Amygdala (tissue), 56 donors: ENCODE measurements at regions not wholly inside any gene's neighbourhood (a gene's known extent, or its start where the extent isn't known, plus 50 kb on each side); places are given as distances from the start of the nearest gene placed in this dataset.
"Not testable (repeated sequence)": the region's sequence is repeated elsewhere in the genome, so short reads cannot be mapped to it uniquely, and the experiment has no call there.

Experiments
- DNase-seq, 56 donors: peaks; one replicate each; lab custom pipeline; 2025; lab: John Stamatoyannopoulos, UW

DNA sequence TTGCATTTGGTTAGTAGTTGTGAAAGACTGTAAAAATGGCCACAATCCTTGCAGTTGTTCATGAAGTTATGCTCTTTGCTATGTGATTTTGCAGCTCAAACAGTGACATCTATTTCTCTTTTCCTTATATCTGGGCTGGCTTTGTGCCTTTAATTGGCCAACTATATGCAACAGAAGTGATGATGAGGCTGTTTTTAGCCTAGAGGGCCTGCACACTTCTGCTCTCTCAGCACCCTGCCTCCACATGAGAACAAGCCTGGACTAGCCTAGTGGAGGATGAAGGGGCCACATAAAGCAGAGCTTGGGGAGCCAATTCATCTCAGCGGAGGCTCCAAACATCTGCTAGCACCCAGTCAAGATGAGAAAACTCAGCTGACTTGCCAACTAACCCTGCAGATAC is 339.8 kb downstream of the OMA1 start:
- no peak for DNase-seq

- no peak for DNase-seq
Observed at GRCh38 chr1:58204284-58204683, 342.2 kb downstream of the OMA1 start.

DNA sequence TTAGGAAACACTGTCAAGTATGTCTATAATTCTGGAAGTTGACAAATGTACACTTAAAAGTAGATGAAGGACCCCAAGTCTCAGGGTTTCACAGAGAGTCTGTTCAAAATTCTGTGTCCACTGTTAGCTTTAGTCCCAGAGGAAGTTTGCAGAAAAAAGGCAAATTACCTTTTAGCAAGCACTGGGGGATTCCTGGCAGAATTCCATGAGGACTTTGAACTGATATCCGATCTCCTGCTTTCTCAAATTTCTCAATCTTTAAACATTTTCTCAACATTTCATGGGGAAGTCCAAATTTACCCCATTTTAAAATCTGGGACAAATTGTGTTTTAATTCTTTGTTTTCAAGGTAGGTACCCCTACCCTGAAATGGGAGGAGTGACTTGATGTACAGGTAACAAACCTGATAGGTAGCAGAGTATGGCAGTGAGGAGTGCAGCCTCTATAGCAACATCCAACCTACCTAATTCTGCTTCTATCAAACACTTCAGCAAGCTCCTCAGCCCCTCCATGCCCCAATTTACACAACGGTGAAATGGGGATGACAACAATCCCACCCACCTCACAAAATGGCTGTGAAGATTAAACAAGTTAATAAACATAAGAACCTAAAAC is 344.9 kb downstream of the OMA1 start:
- no peak for DNase-seq

GRCh38 chr1:58200437-58200836 is 346.1 kb downstream of the OMA1 start:
- no peak for DNase-seq

GRCh38 chr1:58197811-58198210 is 348.7 kb downstream of the OMA1 start:
- no peak for DNase-seq

DNA sequence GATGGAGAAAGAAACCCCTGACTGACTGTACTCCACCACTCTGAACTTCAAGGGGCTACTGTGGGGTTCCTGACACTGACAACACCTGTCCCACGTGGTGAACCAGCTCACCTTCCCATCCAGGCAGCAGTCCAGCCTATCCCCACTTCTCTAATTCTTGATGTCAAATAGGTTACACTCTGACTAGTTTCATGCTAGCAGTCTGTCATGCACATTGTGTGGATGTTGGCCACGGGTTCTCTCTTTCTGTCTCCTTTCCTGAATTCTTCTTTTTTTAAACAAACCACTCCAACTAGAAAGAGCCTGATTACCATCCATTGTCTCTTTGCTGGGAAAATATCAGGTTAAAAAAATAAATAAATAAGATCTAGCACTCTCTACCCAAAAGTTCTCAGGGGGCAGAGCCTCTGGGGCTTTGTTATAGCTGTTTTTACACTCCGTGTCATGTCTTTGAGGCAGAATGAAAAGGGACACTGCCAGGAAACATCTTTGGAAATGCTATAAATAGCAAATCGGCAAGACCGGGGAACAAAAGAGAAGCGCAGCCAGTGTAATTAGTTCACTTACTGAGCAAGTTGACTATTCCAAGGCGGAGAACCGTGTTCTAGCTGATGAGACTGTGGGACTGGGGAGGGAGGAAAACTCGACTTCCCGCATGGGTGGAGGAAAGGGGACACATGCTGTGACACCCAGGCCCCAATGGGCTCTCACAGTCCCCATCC is 356.1 kb downstream of the OMA1 start:
- peak in 5 of 56 donors; percentile 1 to 14 (median 2) for DNase-seq

DNA sequence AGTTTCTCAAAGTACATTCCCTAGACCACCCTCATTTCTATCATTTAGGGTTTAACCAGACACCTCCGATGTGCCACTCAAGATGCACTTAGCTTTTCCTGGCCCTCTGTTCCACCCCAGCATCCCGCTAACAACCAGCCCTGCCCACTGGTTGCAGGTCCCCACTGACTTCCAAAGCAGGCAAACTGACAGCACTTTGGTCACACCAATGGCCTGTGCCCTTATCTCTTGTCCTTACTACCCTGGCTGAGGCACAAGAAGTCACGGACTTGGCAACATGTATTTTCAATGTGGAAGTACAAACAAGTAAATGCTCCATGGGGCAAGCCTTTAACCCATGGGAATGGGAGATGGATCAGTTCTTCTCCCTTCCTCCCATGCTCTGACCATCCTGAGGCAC is 357.1 kb downstream of the OMA1 start:
- no peak for DNase-seq

DNA sequence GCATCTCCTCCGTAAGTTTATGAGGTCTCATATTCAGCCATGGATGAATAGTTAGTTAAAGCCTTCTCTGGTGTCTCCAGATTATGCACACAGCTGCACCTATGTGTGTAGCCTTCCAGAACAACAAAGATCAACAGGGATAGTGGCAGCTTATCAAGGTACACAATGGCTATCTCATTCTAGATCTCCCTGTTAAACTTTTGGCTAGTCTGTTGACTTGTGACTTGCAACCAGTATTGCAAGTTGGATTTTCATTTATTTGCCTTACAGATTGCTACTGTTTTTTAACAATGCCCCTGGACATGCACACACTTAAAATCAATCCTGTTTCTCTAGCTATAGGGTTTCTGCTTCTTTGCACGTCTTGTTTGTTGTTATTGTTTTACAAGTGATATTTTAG is 363.2 kb downstream of the OMA1 start:
- no peak for DNase-seq

- no peak for DNase-seq
Observed at GRCh38 chr1:58180537-58180936, 366.0 kb downstream of the OMA1 start.

DNA sequence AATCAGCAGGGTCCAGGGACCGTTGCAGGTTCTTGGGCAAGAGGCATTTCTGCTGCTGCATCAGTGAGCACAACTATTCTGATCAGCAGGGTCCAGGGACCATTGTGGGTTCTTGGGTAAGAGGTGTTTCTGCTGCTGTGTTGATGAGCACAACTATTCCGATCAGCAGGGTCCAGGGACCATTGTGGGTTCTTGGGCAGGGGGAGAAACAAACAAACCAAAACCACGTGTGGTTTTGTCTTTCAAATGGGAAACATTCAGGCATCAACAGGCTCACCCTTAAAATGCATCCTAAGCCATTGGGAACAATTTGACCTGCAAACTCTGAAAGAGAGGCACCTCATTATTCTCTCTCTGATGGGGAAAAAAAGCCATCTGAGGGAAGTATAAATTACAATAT is 377.4 kb downstream of the OMA1 start:
- DNase-seq = not testable (repeated sequence)

- not testable (repeated sequence) for DNase-seq
Observed at GRCh38 chr1:58167131-58167530, 379.4 kb downstream of the OMA1 start.

GRCh38 chr1:58166417-58166816 is 380.1 kb downstream of the OMA1 start:
- DNase-seq = no peak

- no peak for DNase-seq
Observed at GRCh38 chr1:58165073-58165472, 381.5 kb downstream of the OMA1 start.

DNA sequence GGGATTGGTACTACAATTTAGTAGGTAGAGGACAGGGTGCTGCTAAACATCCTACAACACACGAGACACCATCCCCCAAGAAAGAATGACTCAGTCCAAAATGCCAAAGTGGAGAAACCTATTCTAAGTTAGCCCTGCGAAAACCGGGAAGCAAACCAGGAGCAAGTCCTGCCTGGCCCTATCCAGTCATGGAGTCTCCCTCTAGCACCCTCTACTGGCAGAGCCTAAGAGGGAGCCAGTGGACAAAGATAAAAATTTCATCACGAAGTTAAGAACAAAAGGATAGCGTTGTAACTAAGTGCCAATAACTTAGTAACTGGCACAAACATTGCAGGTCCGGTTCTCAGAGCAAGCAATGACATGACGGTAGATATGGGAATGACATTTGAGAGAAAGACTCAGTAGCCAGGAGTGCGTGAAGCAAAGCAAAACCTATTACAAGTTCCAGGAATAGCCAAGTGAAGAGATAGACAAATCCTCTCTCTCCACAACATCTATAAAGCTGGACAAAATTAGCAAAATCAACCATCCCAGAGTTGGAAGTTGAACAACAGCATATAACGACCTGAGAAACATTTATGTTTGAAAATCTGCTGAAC is 383.5 kb downstream of the OMA1 start:
- DNase-seq = peak in 36 of 56 donors; percentile 1 to 47 (median 14)

GRCh38 chr1:58159434-58159830 is 387.1 kb downstream of the OMA1 start:
- no peak for DNase-seq

DNA sequence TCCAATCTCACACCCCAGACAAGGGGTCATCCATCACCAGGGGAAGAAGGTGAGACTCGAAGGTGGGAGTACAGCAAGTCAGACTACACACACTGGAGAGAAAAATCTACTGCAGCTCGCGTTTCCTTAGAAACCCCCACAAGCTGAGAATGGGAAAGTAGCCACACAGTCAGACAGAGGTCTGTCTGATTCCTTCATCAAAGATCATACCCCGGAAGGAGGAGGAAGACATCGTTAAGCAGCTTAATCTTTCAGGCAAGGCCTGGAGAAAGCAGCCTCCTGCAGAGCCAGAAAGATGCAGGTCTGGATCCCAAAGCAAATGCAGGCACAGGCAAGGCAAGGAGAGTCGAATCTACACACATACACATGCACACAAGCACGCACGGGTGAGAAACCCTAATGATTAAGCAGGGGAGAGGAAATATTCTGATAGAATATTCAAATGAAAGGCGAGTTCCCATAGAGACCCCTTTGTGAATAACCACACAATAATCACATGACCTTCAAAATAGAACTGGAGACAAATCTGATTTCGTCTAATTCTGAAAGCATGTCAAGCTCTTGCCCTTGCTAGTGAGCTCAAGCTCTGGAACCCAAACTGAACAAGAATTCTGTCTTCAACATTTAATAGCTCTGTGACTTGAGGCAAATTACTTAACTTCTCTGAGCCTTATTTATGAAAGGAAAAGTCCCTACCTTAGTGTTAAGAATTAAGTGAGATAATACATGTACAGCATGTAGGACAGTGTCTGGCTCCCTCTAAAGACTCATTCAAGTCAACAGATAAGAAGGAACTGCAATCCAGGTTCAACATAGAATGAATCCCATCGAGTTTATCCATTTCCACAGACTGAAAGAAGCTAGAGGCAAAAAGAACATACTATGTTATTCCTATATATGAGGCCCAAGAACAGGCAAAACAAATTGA is 387.8 kb downstream of the OMA1 start:
- no peak for DNase-seq

DNA sequence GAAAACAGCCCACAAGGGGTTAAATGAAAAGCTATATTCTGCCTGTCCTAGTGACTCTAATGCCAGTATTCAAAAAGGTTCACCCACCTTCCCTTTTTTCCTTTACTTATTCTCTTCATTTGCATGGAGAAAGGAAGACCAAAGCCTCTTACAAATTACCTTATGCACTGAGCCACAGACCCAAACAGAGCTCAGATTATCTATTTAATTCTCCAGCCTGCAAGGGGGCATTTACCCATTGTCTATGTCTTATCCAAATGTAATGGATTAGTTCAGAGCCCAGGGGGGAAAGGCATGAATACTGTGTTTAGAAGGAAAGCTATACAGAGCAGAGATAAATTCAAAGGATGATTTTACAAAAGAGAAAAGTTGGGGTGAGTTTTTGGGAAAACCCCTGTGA is 388.5 kb downstream of the OMA1 start:
- DNase-seq = no peak

DNA sequence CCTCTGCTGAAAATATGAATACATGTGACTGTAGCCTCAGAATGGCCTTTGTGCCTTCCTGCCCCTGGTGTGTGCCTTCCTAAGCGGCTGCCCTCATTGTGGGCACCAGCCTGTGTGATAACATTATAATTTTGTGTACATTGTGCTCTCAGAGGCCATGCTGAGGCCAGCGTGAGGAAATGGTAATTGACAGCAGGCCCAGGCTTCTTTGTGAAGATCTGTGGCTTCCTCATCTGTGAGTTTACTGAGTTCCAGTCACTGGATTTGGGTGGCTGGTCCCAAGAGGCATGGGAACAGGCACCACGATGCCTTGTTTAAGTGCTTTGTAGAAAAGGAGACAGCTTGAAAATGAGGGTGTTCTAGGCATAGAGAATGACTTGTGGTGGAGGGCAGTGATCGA is 389.3 kb downstream of the OMA1 start:
- DNase-seq = no peak

DNA sequence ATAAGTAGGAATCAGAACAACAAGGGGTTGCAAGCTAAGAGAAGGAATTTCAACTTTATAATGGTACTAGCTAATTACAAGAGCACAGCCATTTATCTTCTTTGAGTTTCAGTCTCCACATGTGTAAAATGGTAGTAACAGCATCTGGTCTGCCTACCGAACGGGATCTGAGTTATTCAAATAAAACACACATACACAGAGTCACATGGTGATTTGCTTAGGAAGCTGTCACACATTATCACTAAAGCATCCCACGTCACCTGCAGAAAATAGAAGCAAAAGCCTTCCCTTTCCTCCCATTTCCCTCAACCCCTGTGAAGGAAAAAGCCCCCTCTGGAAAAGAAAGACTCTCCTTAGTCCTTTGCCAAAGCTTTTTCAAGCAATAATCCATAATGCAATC is 389.7 kb downstream of the OMA1 start:
- DNase-seq = no peak

GRCh38 chr1:58156124-58156468 is 390.4 kb downstream of the OMA1 start:
- DNase-seq = no peak
